Spinal cord (tissue), 9 donors: ENCODE measurements at regions not wholly inside any gene's neighbourhood (a gene's known extent, or its start where the extent isn't known, plus 50 kb on each side); places are given as distances from the start of the nearest gene placed in this dataset.

Source experiments
- DNase-seq, 6 donors: peaks; one replicate each; pipeline versions ENCODE4 v3.0.0 to v3.0.0-alpha.2; 2013 to 2015; ENCODE audit warnings: low spot score in 6 of 6, low read depth in 4 of 6
- H3K27ac ChIP-seq: one replicate; pipeline ENCODE4 v1.5.1; 2013; ENCODE audit warnings: low read depth, low read length, control low read depth
- H3K27me3 ChIP-seq: one replicate; pipeline ENCODE4 v1.6.1; 2013; ENCODE audit warnings: low read length; ENCODE audit not compliant: control insufficient read depth, insufficient read depth
- H3K36me3 ChIP-seq: one replicate; pipeline ENCODE4 v1.6.1; 2013; ENCODE audit warnings: low read length; ENCODE audit not compliant: control insufficient read depth, insufficient read depth
- H3K4me1 ChIP-seq: one replicate; pipeline ENCODE4 v1.6.1; 2013; ENCODE audit warnings: low read length; ENCODE audit not compliant: control insufficient read depth, insufficient read depth
- H3K4me3 ChIP-seq: one replicate; pipeline ENCODE4 v1.5.1; 2013; ENCODE audit warnings: low read depth, low read length, control low read depth
- H3K9me3 ChIP-seq: one replicate; pipeline ENCODE4 v1.6.1; 2013; ENCODE audit warnings: low read length; ENCODE audit not compliant: control insufficient read depth, insufficient read depth
- WGBS: methylation state at CpG from one replicate; pipeline ENCODE4 v1.1.5; 2013; ENCODE audit warnings: missing lambda C conversion rate; ENCODE audit not compliant: insufficient coverage; 5-methylcytosine and 5-hydroxymethylcytosine counted together
- donor health status: healthy.

DNA sequence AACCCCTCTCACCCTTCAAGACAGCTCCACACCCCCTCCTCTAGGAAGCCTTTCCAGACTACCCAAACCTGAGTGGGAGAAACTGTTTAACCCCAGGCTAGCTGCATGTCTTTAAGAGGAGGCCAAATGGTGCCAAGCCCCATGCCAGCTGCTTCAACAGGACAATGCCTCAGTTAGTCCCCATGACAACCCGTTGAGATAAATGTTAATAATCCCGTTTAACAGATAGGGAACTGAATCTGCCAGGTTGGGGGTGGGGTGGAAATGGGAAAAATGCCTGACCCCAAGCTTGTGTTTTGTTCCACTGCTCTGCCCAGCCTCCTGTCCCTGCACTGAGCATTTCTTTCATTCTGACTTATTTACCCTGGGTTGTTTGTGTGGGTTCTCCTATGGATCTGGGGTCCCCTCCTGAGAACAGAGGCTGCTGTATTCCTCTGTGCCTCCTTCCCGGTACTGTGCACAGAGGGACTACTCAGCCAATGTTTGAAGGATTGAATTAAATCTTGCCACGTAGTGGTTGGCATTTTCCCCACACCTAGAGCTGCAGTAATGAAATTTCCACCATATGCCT lies 452.6 kb upstream of the ZMIZ1 start:
- Histone ChIP-seq H3K4me3 (no peak overlapping the region), H3K4me1 (peaks cover 37% of the 10 kb centered on the region), H3K27ac (no peak overlapping the region), H3K27me3 (no peaks in the 10 kb centered on the region), H3K36me3 (no peaks in the 10 kb centered on the region), H3K9me3 (no peaks in the 10 kb centered on the region)
- peak in 4 of 6 donors; percentile 24 to 79 (median 56) for DNase-seq
- 0% methylated on average over 1 of the region's 4 CpGs for WGBS

DNA sequence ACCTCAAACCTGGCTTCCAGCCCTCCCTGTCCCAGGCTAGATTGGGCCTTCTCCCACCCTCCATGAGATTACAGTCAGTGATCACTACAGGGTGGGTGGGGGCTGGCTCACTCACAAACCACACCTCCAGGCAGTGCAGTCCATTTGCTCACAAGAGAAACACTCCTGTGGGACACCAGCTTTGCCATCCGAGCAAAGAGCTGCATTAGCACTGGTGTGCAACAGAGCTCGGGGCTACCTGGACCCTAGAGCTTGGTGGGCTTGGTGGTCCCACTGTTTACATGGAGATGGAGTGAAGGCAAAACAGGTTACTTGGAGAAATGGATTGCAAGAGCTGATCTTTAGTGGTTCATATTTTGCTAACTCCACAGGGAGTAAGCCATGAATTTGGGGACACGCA lies 451.7 kb upstream of the ZMIZ1 start:
- DNase-seq, result no peak
- H3K4me3 ChIP-seq, result no peak overlapping the region
- H3K4me1 ChIP-seq, result peaks cover 37% of the 10 kb centered on the region
- no peak overlapping the region for H3K27ac ChIP-seq
- no peaks in the 10 kb centered on the region for H3K36me3 ChIP-seq
- no peaks in the 10 kb centered on the region for H3K27me3 ChIP-seq
- WGBS, result 89% methylated on average over 3 of the region's 3 CpGs
- no peaks in the 10 kb centered on the region for H3K9me3 ChIP-seq

DNA sequence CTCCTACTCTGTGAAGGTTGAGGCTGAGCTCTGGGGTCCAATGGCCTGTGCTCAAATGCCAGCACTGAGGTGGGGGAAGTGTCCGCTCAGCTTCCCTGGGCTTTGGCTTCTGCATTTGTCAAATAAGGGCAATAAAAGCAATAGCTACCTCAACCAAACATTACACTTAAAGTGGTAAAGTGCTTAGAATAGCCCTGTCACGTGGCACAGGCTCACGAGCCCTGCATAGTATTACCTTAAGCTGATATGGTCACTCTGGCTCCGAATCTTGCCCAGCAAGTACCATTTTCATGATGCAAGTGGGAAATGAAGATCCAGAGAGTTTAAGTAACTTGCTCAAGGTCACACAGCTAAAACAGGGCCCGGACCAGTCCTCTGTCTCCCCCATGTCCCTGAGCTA lies 451.1 kb upstream of the ZMIZ1 start:
- no peak for DNase-seq
- no peaks in the 10 kb centered on the region for H3K9me3 ChIP-seq
- 88% methylated on average over 3 of the region's 5 CpGs for WGBS
- H3K36me3 ChIP-seq, result no peaks in the 10 kb centered on the region
- peaks cover 37% of the 10 kb centered on the region for H3K4me1 ChIP-seq
- no peaks in the 10 kb centered on the region for H3K27me3 ChIP-seq
- H3K4me3 ChIP-seq, result no peak overlapping the region
- no peak overlapping the region for H3K27ac ChIP-seq

GRCh38 chr10:78618050-78618449 lies 450.7 kb upstream of the ZMIZ1 start:
- H3K27me3 ChIP-seq, result no peaks in the 10 kb centered on the region
- no peak overlapping the region for H3K4me3 ChIP-seq
- H3K4me1 ChIP-seq, result peaks cover 37% of the 10 kb centered on the region
- H3K36me3 ChIP-seq, result no peaks in the 10 kb centered on the region
- 100% methylated on average over 2 of the region's 4 CpGs for WGBS
- H3K27ac ChIP-seq, result no peak overlapping the region
- DNase-seq, result no peak
- H3K9me3 ChIP-seq, result no peaks in the 10 kb centered on the region

DNA sequence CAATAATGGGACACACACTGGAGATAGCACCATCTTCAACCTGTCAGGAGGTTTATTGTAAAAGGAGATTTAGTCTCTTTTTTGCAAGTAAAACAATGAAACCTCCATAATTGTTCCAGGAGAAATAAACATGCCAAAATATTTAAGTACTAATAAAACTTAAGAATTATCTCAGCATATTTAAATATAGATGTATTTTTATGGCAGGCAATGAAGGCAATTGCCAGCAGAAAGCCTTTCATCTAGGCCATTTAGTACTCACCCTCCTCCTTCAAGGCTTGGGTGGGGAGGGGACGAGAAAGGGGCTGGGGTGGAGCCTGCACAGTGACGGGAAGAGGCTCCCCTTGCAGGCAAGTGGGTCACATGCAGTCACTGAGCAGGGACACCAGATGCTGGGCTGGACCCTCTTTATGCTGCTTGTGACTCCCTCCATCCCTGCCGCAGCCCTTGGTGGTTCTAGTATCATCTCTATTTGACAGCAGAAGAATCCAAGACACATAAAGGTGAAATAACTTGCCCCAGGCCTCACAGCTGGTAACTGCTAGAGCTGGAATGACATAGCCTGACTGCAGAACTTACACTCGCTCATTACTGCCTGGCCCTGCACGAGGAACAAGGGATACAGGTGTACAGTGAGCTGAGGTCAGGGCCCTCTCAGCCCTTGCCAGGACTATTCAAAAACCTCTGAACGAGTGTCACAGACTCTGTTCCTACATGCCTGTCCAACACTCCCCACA lies 449.5 kb upstream of the ZMIZ1 start:
- Histone ChIP-seq H3K4me1 (peaks cover 30% of the 10 kb centered on the region), H3K27me3 (no peaks in the 10 kb centered on the region), H3K9me3 (no peaks in the 10 kb centered on the region), H3K4me3 (no peak overlapping the region), H3K27ac (no peak overlapping the region), H3K36me3 (no peaks in the 10 kb centered on the region)
- peak in 1 of 6 donors; percentile 46 for DNase-seq
- 50% methylated on average over 4 of the region's 6 CpGs for WGBS

GRCh38 chr10:78619896-78620295 lies 448.9 kb upstream of the ZMIZ1 start:
- Histone ChIP-seq H3K27ac (no peak overlapping the region), H3K9me3 (no peaks in the 10 kb centered on the region), H3K4me3 (no peak overlapping the region), H3K4me1 (peaks cover 26% of the 10 kb centered on the region), H3K27me3 (no peaks in the 10 kb centered on the region), H3K36me3 (no peaks in the 10 kb centered on the region)
- 74% methylated on average over 4 of the region's 4 CpGs for WGBS
- DNase-seq, result no peak

DNA sequence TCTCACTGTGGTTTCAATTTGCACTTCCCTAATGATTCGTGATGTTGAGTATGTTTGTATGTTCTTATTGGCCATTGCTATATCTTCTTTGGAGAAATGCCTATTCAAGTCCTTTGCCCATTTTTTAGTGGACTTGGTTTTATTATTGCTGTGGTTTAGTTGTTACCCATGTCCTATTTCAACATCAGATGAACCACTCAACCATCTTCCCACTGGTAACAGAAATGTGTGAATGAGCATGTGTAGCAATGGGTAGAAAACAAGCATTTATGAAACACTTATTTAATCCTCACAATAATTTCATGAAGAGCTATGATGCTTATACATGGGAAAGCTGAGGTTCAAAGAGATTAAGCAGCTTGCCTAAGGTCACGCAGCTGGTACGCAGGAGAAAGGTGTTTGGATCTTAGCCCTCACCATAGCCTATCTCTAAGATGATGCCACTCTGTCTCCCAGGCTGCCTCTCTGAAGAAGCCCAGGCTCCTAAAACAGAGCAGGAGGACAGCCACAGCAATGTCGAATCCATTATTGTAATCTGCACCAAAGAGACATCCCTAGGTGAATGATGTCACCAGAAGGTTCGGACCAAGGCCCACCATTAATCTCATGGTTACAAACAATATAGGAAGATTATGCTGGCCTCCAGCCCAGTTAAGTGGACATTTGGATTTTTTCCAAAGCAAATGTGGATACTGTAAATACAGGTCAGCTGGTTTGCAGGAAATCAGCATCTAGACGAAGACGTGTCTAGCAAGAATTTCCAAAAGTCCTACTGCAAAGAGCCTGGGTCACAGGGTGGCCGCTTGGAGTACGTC lies 447.6 kb upstream of the ZMIZ1 start:
- H3K4me3 ChIP-seq, result no peak overlapping the region
- H3K9me3 ChIP-seq, result no peaks in the 10 kb centered on the region
- H3K36me3 ChIP-seq, result no peaks in the 10 kb centered on the region
- H3K4me1 ChIP-seq, result peaks cover 14% of the 10 kb centered on the region
- no peak overlapping the region for H3K27ac ChIP-seq
- no peaks in the 10 kb centered on the region for H3K27me3 ChIP-seq
- peak in 2 of 6 donors; percentile 25 to 47 for DNase-seq
- 72% methylated on average over 8 of the region's 9 CpGs for WGBS

GRCh38 chr10:78623578-78624215 lies 445.1 kb upstream of the ZMIZ1 start:
- no peaks in the 10 kb centered on the region for H3K36me3 ChIP-seq
- H3K27me3 ChIP-seq, result no peaks in the 10 kb centered on the region
- no peak overlapping the region for H3K4me3 ChIP-seq
- 71% methylated on average over 2 of the region's 4 CpGs for WGBS
- no peaks in the 10 kb centered on the region for H3K9me3 ChIP-seq
- H3K4me1 ChIP-seq, result peaks cover 6% of the 10 kb centered on the region
- no peak overlapping the region for H3K27ac ChIP-seq
- DNase-seq, result peak in 1 of 6 donors; percentile 16

DNA sequence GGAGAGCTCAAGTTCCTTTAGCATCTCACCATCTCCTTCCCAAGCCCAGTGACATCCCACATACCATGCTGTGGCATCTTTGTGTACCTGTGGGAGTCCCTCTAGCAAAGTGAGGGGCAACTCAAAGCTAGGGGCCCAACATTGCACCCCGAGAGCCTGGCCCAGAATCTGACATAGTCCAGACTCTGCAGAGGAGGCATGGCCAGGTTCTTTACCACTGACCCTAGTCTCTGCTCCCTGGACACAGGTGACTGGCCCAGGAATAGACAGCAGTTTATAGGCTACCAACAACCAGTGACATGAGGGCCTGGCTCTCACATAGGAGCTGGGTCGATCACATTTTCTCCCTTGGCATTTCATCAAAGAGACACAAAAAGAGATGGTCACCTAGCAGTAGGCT lies 444.0 kb upstream of the ZMIZ1 start:
- peaks cover 3% of the 10 kb centered on the region for H3K4me1 ChIP-seq
- no peak overlapping the region for H3K27ac ChIP-seq
- WGBS, result 93% methylated on average over 1 of the region's 2 CpGs

More for the DNA sequence above, 444.0 kb upstream of the ZMIZ1 start:
- Histone ChIP-seq H3K27me3 (no peaks in the 10 kb centered on the region), H3K36me3 (no peaks in the 10 kb centered on the region), H3K4me3 (no peak overlapping the region), H3K9me3 (no peaks in the 10 kb centered on the region)
- DNase-seq, result no peak
